ENCODE measurements at regions not wholly inside any gene's neighbourhood (a gene's known extent, or its start where the extent isn't known, plus 50 kb on each side); places are given as distances from the start of the nearest gene placed in this dataset.

DNA sequence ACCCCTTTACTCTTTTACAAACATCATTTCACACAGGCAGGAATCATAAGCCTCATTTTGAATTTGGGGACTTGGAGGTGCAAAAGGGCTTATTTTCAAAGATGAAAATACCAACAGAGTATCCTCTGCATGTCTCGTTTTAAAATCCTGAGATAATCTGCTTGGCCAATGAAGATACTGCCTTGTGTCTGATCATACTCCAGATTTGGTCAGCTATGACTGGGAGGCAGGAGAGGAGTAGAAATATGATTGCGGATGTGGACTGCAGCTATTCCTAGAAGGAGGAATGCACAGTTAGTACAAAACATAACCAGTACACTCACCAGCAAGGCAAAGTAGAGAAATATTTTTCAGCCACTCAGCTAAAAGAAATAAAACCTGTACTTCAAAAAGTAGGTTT, 342.3 kb downstream of the RPRM start:
- CTCF ChIA-PET (ENCODE audit: low intra/inter-chr PET ratio, low total read pairs) = no interaction called here
- no peak for DNase-seq (ENCODE audit: low spot score)
- Histone ChIP-seq H3K27ac (ENCODE audit: extremely low read length, insufficient read depth, low read length) (no peak overlapping the region), H2AFZ (ENCODE audit: low read length) (no peak overlapping the region), H3K36me3 (replicated peaks in 1 of 2; ENCODE audit: control insufficient read depth in 1 of 2, insufficient read depth in 2 of 2, low read length in 2 of 2) (no peaks in the 10 kb centered on the region), H3K27me3 (ENCODE audit: control insufficient read depth in 1 of 2, insufficient read depth in 2 of 2, low read length in 2 of 2) (no peaks in the 10 kb centered on the region), H3K4me1 (ENCODE audit: insufficient read depth, low read length) (no peaks in the 10 kb centered on the region), H3K79me2 (ENCODE audit: insufficient read depth, low read length) (no peaks in the 10 kb centered on the region), H3K4me2 (ENCODE audit: low read depth, low read length) (no peak overlapping the region), H4K20me1 (ENCODE audit: insufficient read depth, low read length) (no peaks in the 10 kb centered on the region), H3K9ac (ENCODE audit: insufficient read depth, low read depth, low read length) (no peak overlapping the region), H3K4me3 (replicated peaks in 1 of 3; ENCODE audit: insufficient read depth in 1 of 3, low read depth in 2 of 3, low read length in 3 of 3) (no peak overlapping the region), H3K9me3 (ENCODE audit: low read length) (no peaks in the 10 kb centered on the region)
- BruUV-seq (replicated peaks) = no TSS peak
- in situ Hi-C loops (cut with HindIII; ENCODE audit: extremely low pct_ligation_motif_present, low pct_unique_long_range_greater_than_20kb) = no loop called here
- WGBS (ENCODE audit: low lambda C conversion rate) = 4% methylated on average over 2 of the region's 2 CpGs
- no peak for ATAC-seq
- no peak for FAIRE-seq
- intact Hi-C loops (cut with micrococcal nuclease; ENCODE audit: unreplicated experiment) = no loop called here
- POLR2A ChIA-PET = no interaction called here
- TF ChIP-seq ZNF331 (CRISPR knock-in tag; IDR thresholded peaks at IDR 0.05) (no peak), ZBTB38 (CRISPR knock-in tag; IDR thresholded peaks at IDR 0.05) (no peak), ZC3H4 (CRISPR knock-in tag; IDR thresholded peaks at IDR 0.05; ENCODE audit: borderline replicate concordance) (no peak), ZBTB20 (CRISPR knock-in tag; IDR thresholded peaks at IDR 0.05; ENCODE audit: borderline replicate concordance, low read depth) (no peak), TEAD3 (CRISPR knock-in tag; optimal IDR thresholded peaks at IDR 0.05; ENCODE audit: borderline replicate concordance) (no peak), TOPORS (CRISPR knock-in tag; IDR thresholded peaks at IDR 0.05) (no peak), EZH2 (conservative IDR thresholded peaks at IDR 0.05; ENCODE audit: low read depth, low read length) (no peak), THAP11 (CRISPR knock-in tag; IDR thresholded peaks at IDR 0.05) (no peak), ZNF547 (CRISPR knock-in tag; IDR thresholded peaks at IDR 0.05) (no peak), U2AF2 (IDR thresholded peaks at IDR 0.05; ENCODE audit: low read depth, low read length) (no peak), U2AF1 (optimal IDR thresholded peaks at IDR 0.05; ENCODE audit: low read depth, low read length) (no peak), ZNF552 (CRISPR knock-in tag; IDR thresholded peaks at IDR 0.05; ENCODE audit: borderline replicate concordance) (no peak), KLF13 (CRISPR knock-in tag; IDR thresholded peaks at IDR 0.05) (no peak), ZNF83 (CRISPR knock-in tag; IDR thresholded peaks at IDR 0.05; ENCODE audit: borderline replicate concordance) (no peak), PLRG1 (conservative IDR thresholded peaks at IDR 0.05) (no peak), ZNF44 (CRISPR knock-in tag; IDR thresholded peaks at IDR 0.05) (no peak)
- TF ChIP-seq, protein P1, sequence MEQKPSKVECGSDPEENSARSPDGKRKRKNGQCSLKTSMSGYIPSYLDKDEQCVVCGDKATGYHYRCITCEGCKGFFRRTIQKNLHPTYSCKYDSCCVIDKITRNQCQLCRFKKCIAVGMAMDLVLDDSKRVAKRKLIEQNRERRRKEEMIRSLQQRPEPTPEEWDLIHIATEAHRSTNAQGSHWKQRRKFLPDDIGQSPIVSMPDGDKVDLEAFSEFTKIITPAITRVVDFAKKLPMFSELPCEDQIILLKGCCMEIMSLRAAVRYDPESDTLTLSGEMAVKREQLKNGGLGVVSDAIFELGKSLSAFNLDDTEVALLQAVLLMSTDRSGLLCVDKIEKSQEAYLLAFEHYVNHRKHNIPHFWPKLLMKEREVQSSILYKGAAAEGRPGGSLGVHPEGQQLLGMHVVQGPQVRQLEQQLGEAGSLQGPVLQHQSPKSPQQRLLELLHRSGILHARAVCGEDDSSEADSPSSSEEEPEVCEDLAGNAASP (CRISPR knock-in tag; IDR thresholded peaks at IDR 0.05; ENCODE audit: borderline replicate concordance) = no peak
- TF ChIP-seq, protein P2, sequence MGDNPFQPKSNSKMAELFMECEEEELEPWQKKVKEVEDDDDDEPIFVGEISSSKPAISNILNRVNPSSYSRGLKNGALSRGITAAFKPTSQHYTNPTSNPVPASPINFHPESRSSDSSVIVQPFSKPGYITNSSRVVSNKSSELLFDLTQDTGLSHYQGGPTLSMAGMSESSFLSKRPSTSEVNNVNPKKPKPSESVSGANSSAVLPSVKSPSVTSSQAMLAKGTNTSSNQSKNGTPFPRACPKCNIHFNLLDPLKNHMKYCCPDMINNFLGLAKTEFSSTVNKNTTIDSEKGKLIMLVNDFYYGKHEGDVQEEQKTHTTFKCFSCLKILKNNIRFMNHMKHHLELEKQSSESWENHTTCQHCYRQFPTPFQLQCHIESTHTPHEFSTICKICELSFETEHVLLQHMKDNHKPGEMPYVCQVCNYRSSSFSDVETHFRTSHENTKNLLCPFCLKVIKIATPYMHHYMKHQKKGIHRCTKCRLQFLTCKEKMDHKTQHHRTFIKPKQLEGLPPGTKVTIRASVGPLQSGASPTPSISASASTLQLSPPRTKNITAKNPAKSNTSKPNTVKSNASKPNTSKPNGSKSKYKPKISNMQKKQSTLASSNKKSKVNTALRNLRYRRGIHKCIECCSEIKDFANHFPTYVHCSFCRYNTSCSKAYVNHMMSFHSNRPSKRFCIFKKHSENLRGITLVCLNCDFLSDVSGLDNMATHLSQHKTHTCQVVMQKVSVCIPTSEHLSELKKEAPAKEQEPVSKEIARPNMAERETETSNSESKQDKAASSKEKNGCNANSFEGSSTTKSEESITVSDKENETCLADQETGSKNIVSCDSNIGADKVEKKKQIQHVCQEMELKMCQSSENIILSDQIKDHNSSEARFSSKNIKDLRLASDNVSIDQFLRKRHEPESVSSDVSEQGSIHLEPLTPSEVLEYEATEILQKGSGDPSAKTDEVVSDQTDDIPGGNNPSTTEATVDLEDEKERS (CRISPR knock-in tag; IDR thresholded peaks at IDR 0.05) = no peak
- TF ChIP-seq, protein P3, sequence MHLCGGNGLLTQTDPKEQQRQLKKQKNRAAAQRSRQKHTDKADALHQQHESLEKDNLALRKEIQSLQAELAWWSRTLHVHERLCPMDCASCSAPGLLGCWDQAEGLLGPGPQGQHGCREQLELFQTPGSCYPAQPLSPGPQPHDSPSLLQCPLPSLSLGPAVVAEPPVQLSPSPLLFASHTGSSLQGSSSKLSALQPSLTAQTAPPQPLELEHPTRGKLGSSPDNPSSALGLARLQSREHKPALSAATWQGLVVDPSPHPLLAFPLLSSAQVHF (CRISPR knock-in tag; IDR thresholded peaks at IDR 0.05) = no peak
- TF ChIP-seq, protein P4, sequence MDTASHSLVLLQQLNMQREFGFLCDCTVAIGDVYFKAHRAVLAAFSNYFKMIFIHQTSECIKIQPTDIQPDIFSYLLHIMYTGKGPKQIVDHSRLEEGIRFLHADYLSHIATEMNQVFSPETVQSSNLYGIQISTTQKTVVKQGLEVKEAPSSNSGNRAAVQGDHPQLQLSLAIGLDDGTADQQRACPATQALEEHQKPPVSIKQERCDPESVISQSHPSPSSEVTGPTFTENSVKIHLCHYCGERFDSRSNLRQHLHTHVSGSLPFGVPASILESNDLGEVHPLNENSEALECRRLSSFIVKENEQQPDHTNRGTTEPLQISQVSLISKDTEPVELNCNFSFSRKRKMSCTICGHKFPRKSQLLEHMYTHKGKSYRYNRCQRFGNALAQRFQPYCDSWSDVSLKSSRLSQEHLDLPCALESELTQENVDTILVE (CRISPR knock-in tag; IDR thresholded peaks at IDR 0.05) = no peak

Measured in HepG2 (cell line).